ENCODE measurements at regions not wholly inside any gene's neighbourhood (a gene's known extent, or its start where the extent isn't known, plus 50 kb on each side); places are given as distances from the start of the nearest gene placed in this dataset.
A peak's percentile ranks its signal among the peaks of the same experiment; 100 is the strongest.

DNA sequence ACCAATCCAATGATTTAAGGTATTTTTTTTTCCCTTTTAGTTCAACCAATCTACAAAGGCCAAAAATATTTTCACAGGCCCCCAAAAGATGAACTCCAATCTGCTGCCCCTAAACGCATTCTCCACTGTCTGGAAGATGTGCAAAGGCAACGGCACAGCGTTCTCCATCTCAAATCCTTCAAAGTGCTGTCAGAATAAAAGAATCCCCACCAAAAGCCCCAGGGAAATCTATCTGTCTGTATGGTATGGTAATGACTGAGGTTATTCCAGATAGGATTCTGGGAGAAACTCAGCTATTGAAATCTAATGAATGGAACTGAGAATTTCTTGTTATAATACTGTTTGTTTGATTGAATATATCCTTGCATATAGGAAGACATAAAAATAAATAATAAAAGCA, 217.8 kb upstream of the CCN2 start:
- WGBS, 3 donors, result 74 to 92% (median 84%) methylated on average over 3 of the region's 3 CpGs

DNA sequence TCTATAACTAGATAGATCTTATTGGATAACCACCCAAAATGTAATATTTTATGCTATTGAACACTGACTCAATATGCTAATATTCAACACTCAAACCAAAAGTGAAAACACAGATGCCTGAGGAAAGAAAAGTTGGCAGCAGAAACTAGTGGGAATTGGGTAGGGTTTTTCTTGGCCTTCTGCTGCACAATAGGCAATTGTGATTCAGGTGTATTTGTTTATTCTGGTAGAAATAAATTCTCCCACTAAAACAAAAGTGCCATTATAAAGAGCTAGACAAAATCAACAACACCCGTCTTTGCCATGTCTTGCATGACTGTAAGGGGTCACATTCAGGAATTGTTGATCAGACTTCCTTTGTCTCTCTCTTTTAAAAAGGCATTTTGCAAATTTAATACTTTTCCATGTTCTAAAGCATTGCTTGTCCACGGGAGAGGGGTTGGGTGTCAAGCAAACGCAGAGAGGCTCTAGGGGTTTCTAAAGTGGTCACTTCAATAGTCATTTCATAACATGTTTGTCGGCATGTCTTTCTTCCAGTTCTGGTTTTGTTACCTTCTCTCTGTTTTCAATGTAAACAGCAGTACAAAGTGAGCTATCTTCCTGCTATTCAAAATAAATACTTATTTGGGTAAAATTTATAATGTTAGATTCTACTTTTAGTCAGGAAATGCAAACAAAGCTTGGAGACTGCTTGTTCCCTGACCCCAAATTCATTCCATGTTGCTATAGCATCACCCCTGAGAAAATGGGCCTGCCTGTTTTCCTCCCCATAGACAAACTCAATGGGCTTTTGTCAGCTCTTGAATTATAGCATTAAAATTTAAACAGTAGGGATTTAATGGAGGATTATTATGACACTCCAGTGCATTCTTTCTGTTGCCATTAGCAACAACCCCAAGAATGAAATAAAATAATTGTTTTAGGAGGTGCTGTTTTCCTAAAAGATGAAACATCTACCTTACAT, 217.0 kb upstream of the CCN2 start:
- 34 to 35% (median 34%) methylated on average over 4 of the region's 4 CpGs for WGBS, 3 donors
- H3K9me3 ChIP-seq (ENCODE audit: control insufficient read depth in 2 of 2, insufficient read depth in 1 of 2, low read depth in 1 of 2, low read length in 1 of 2), result no peaks in the 10 kb centered on the region
- peaks cover 0 to 3% (median 0%) of the 10 kb centered on the region in 3 donors for H3K4me1 ChIP-seq (ENCODE audit: control insufficient read depth in 3 of 3, insufficient read depth in 2 of 3, low read depth in 1 of 3, low read length in 2 of 3)
- FAIRE-seq (no peak), DNase-seq (no peak)
- no peak overlapping the region for H3K27ac ChIP-seq (ENCODE audit: low read depth in 1 of 3, low read length in 2 of 3)
- H3K36me3 ChIP-seq (ENCODE audit: control insufficient read depth in 3 of 3, insufficient read depth in 2 of 3, low read depth in 1 of 3, low read length in 3 of 3), result no peaks in the 10 kb centered on the region
- no peak overlapping the region for H3K4me3 ChIP-seq (ENCODE audit: low read depth in 1 of 3, low read length in 3 of 3)
- H3K27me3 ChIP-seq (ENCODE audit: control insufficient read depth in 3 of 3, insufficient read depth in 3 of 3, low read length in 3 of 3), result no peaks in the 10 kb centered on the region

More for the DNA sequence above, 217.8 kb upstream of the CCN2 start:
- Histone ChIP-seq H3K27me3 (ENCODE audit: control insufficient read depth in 3 of 3, insufficient read depth in 3 of 3, low read length in 3 of 3) (no peaks in the 10 kb centered on the region), H3K4me1 (ENCODE audit: control insufficient read depth in 3 of 3, insufficient read depth in 2 of 3, low read depth in 1 of 3, low read length in 2 of 3) (peaks cover 0 to 3% (median 0%) of the 10 kb centered on the region in 3 donors), H3K4me3 (ENCODE audit: low read depth in 1 of 3, low read length in 3 of 3) (no peak overlapping the region), H3K36me3 (ENCODE audit: control insufficient read depth in 3 of 3, insufficient read depth in 2 of 3, low read depth in 1 of 3, low read length in 3 of 3) (no peaks in the 10 kb centered on the region), H3K27ac (ENCODE audit: low read depth in 1 of 3, low read length in 2 of 3) (no peak overlapping the region), H3K9me3 (ENCODE audit: control insufficient read depth in 2 of 2, insufficient read depth in 1 of 2, low read depth in 1 of 2, low read length in 1 of 2) (peaks cover 0 to 3% of the 10 kb centered on the region in 2 donors)
- FAIRE-seq (no peak), DNase-seq (no peak)

DNA sequence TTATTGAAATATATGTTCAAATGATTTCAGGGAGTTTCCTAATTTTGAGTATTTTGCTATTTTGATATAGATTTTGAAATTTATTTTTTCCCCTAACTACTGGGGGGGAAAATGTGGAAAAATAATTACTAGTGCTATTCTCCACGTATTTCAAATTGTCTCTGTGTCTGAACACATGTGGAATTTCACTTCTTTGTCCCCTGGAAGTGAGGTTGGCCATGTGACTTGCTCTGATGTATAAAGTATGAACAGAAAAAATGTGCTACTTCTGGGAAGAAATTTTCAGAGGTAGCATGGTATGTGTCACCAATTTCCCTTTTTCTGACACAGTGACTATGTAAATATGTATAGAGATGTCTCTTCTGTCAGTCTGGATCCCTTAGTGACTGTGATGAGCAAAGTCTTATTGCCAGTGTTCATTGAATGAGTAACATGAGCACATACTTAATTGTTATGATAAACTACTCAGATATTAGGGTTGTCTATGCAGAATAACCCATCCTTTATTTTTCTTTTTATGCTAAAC, 215.4 kb upstream of the CCN2 start:
- no peak overlapping the region for H3K27ac ChIP-seq (ENCODE audit: low read depth in 1 of 3, low read length in 2 of 3)
- H3K36me3 ChIP-seq (ENCODE audit: control insufficient read depth in 3 of 3, insufficient read depth in 2 of 3, low read depth in 1 of 3, low read length in 3 of 3), result no peaks in the 10 kb centered on the region
- H3K4me3 ChIP-seq (ENCODE audit: low read depth in 1 of 3, low read length in 3 of 3), result no peak overlapping the region
- no peaks in the 10 kb centered on the region for H3K27me3 ChIP-seq (ENCODE audit: control insufficient read depth in 3 of 3, insufficient read depth in 3 of 3, low read length in 3 of 3)
- H3K4me1 ChIP-seq (ENCODE audit: control insufficient read depth in 3 of 3, insufficient read depth in 2 of 3, low read depth in 1 of 3, low read length in 2 of 3), result peaks cover 0 to 3% (median 0%) of the 10 kb centered on the region in 3 donors
- DNase-seq (no peak), FAIRE-seq (no peak)
- no peaks in the 10 kb centered on the region for H3K9me3 ChIP-seq (ENCODE audit: control insufficient read depth in 2 of 2, insufficient read depth in 1 of 2, low read depth in 1 of 2, low read length in 1 of 2)
- 30 to 76% (median 41%) methylated on average over 1 of the region's 1 CpG for WGBS, 3 donors

DNA sequence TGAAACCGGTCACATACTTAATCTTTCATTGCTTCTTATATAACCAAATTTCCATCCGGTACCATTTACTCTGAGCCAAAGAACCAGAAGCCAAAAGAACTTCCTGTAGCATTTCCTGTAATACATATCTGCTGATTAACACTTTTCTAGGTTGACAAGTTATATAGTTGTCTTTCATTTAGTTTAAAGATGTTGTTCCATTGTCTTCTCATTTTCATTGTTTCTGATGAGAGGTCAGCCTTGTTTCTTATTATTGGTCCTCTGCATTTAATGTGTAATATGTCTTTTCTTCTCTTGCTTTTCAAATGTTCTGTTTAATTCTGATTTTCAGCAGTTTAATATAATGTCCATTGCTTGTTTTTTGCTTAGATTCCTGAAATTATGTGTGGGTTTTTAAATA, 214.5 kb upstream of the CCN2 start:
- peaks cover 0 to 3% (median 0%) of the 10 kb centered on the region in 3 donors for H3K4me1 ChIP-seq (ENCODE audit: control insufficient read depth in 3 of 3, insufficient read depth in 2 of 3, low read depth in 1 of 3, low read length in 2 of 3)
- FAIRE-seq (no peak), DNase-seq (no peak)
- H3K27ac ChIP-seq (ENCODE audit: low read depth in 1 of 3, low read length in 2 of 3), result no peak overlapping the region
- H3K27me3 ChIP-seq (ENCODE audit: control insufficient read depth in 3 of 3, insufficient read depth in 3 of 3, low read length in 3 of 3), result no peaks in the 10 kb centered on the region
- H3K36me3 ChIP-seq (ENCODE audit: control insufficient read depth in 3 of 3, insufficient read depth in 2 of 3, low read depth in 1 of 3, low read length in 3 of 3), result no peaks in the 10 kb centered on the region
- no peaks in the 10 kb centered on the region for H3K9me3 ChIP-seq (ENCODE audit: control insufficient read depth in 2 of 2, insufficient read depth in 1 of 2, low read depth in 1 of 2, low read length in 1 of 2)
- no peak overlapping the region for H3K4me3 ChIP-seq (ENCODE audit: low read depth in 1 of 3, low read length in 3 of 3)
- WGBS, 3 donors, result 85 to 93% (median 87%) methylated on average over 2 of the region's 2 CpGs

DNA sequence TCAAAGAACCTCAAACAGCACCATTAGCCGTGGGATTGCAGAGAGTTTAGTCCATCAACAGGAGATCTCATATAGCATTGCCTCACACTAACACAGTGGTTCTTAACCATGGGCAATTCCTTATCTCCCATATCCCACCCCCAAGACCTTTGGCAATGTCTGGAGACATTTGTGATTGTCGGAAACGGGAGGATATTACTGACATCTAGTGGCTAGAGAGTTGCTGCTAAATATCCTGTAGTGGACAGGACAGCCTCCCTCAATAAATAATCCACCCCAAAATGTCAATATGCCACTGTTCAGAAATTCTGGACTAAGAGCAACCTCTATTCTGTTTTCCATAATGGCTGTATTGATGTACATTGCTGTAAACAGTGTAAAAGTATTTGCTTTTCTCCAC, 210.1 kb upstream of the CCN2 start:
- FAIRE-seq (no peak), DNase-seq (peak; percentile 25 to 36)
- 19 to 51% (median 24%) methylated on average over 3 of the region's 3 CpGs for WGBS, 3 donors
- no peaks in the 10 kb centered on the region for H3K4me1 ChIP-seq (ENCODE audit: control insufficient read depth in 3 of 3, insufficient read depth in 2 of 3, low read depth in 1 of 3, low read length in 2 of 3)
- H3K27me3 ChIP-seq (ENCODE audit: control insufficient read depth in 3 of 3, insufficient read depth in 3 of 3, low read length in 3 of 3), result no peaks in the 10 kb centered on the region
- H3K36me3 ChIP-seq (ENCODE audit: control insufficient read depth in 3 of 3, insufficient read depth in 2 of 3, low read depth in 1 of 3, low read length in 3 of 3), result no peaks in the 10 kb centered on the region
- H3K9me3 ChIP-seq (ENCODE audit: control insufficient read depth in 2 of 2, insufficient read depth in 1 of 2, low read depth in 1 of 2, low read length in 1 of 2), result no peaks in the 10 kb centered on the region
- H3K4me3 ChIP-seq (ENCODE audit: low read depth in 1 of 3, low read length in 3 of 3), result no peak overlapping the region
- H3K27ac ChIP-seq (ENCODE audit: low read depth in 1 of 3, low read length in 2 of 3), result no peak overlapping the region

DNA sequence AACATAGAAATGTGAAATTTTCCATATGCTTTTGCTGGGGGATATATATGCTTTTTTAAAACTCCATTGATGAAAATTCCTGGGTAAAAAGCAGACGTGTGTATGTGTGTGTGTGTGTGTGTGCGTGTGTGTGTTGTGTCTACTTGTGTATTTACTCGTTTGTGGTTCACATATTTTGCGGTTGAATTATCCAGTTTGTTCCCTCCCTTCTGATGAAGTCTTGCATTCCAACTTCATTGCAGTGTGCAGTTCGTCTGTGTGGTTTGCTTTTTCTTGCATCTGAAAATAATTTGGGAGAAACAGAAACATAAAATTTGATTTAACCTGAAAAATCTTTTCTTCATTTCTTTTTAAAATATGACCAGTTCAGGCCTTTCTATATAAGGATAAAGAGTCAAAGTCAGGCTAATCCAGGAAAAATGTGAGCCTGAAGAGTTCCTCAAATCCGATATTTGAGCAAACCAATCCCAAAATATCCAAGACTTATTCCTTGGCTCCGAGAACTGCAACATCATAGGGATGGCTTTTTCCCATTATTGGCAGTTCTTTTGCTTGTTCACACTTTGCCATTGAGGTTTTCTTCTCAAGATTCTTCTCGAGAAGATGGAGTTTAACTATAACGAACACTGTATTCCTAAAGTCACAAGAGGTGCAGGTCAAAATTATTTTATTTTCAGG, 202.2 kb upstream of the CCN2 start:
- no peak for DNase-seq
- Histone ChIP-seq H3K4me1 (ENCODE audit: control insufficient read depth in 3 of 3, insufficient read depth in 2 of 3, low read depth in 1 of 3, low read length in 2 of 3) (no peaks in the 10 kb centered on the region), H3K9me3 (ENCODE audit: control insufficient read depth in 2 of 2, insufficient read depth in 1 of 2, low read depth in 1 of 2, low read length in 1 of 2) (no peaks in the 10 kb centered on the region), H3K27me3 (ENCODE audit: control insufficient read depth in 3 of 3, insufficient read depth in 3 of 3, low read length in 3 of 3) (no peaks in the 10 kb centered on the region), H3K4me3 (ENCODE audit: low read depth in 1 of 3, low read length in 3 of 3) (no peak overlapping the region), H3K27ac (ENCODE audit: low read depth in 1 of 3, low read length in 2 of 3) (peak overlapping the region in 1 of 3 donors; percentile 70), H3K36me3 (ENCODE audit: control insufficient read depth in 3 of 3, insufficient read depth in 2 of 3, low read depth in 1 of 3, low read length in 3 of 3) (no peaks in the 10 kb centered on the region)
- no peak for FAIRE-seq
- WGBS, 3 donors, result 66 to 84% (median 82%) methylated on average over 9 of the region's 9 CpGs

DNA sequence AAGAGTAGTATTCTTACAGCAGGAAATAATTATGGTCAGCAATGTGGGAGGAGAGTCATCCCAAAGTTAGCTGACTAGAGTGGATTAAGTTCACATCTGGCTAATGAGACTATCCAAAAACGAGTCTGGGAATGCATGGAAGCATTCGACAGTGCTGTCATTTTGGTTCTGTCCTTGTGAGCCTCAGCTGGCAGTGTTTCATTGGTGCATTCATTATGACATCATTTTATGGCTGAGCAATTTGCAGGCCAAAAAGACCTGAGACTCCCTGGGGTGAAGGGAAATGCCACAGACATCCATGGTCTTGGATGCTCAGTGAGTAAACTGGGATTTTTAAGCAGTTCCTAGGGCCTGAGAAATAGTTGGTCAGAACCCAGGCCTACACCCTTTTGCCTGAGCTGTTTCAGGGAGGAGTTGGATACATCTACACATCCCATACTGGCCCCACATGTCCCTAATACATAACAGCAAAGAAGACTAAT, 196.4 kb upstream of the CCN2 start:
- FAIRE-seq (no peak), DNase-seq (no peak)
- 59 to 74% (median 70%) methylated on average over 2 of the region's 2 CpGs for WGBS, 3 donors
- no peaks in the 10 kb centered on the region for H3K36me3 ChIP-seq (ENCODE audit: control insufficient read depth in 3 of 3, insufficient read depth in 2 of 3, low read depth in 1 of 3, low read length in 3 of 3)
- no peaks in the 10 kb centered on the region for H3K4me1 ChIP-seq (ENCODE audit: control insufficient read depth in 3 of 3, insufficient read depth in 2 of 3, low read depth in 1 of 3, low read length in 2 of 3)
- no peaks in the 10 kb centered on the region for H3K27me3 ChIP-seq (ENCODE audit: control insufficient read depth in 3 of 3, insufficient read depth in 3 of 3, low read length in 3 of 3)
- no peak overlapping the region for H3K27ac ChIP-seq (ENCODE audit: low read depth in 1 of 3, low read length in 2 of 3)
- H3K4me3 ChIP-seq (ENCODE audit: low read depth in 1 of 3, low read length in 3 of 3), result no peak overlapping the region
- no peaks in the 10 kb centered on the region for H3K9me3 ChIP-seq (ENCODE audit: control insufficient read depth in 2 of 2, insufficient read depth in 1 of 2, low read depth in 1 of 2, low read length in 1 of 2)

DNA sequence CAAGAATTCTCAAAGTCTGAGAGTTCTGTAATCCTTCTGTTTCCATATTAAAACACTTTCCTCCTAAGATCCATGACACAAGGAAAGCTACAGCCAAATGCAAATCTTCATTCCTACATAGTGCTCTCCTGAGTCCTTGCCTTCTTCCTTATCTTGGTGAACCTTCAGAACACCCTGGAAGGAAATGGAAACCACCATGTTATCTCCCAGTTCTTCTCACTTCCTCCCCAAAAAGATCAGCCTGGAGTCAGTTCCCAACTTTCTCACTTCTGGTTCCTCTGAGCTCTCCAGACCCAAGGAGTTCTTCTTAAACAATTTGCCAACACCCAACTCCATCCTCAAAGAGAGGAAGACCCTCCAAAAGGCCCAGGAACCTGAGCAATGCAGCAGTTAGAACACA, 193.3 kb upstream of the CCN2 start:
- no peak overlapping the region for H3K27ac ChIP-seq (ENCODE audit: low read depth in 1 of 3, low read length in 2 of 3)
- H3K4me1 ChIP-seq (ENCODE audit: control insufficient read depth in 3 of 3, insufficient read depth in 2 of 3, low read depth in 1 of 3, low read length in 2 of 3), result no peaks in the 10 kb centered on the region
- FAIRE-seq, result no peak
- H3K27me3 ChIP-seq (ENCODE audit: control insufficient read depth in 3 of 3, insufficient read depth in 3 of 3, low read length in 3 of 3), result no peaks in the 10 kb centered on the region
- H3K9me3 ChIP-seq (ENCODE audit: control insufficient read depth in 2 of 2, insufficient read depth in 1 of 2, low read depth in 1 of 2, low read length in 1 of 2), result no peaks in the 10 kb centered on the region
- DNase-seq, result no peak
- H3K4me3 ChIP-seq (ENCODE audit: low read depth in 1 of 3, low read length in 3 of 3), result no peak overlapping the region
- H3K36me3 ChIP-seq (ENCODE audit: control insufficient read depth in 3 of 3, insufficient read depth in 2 of 3, low read depth in 1 of 3, low read length in 3 of 3), result no peaks in the 10 kb centered on the region
